NT2/D1 (cell line): ENCODE measurements at regions not wholly inside any gene's neighbourhood (a gene's known extent, or its start where the extent isn't known, plus 50 kb on each side); places are given as distances from the start of the nearest gene placed in this dataset.

Experiments
- YY1 ChIP-seq: IDR thresholded peaks from 2 replicates; pipeline ENCODE4 v1.6.1; 2011; ENCODE audit not compliant: insufficient read length, insufficient read depth
- ZNF274 ChIP-seq: IDR thresholded peaks from 2 replicates; pipeline ENCODE4 v1.6.1; 2011; ENCODE audit warnings: mild to moderate bottlenecking, low read depth, low read length

- TF ChIP-seq ZNF274 (no peak), YY1 (no peak)
Measured at GRCh38 chr20:10846766-10847165, 173.0 kb upstream of the JAG1 start.
